Upper lobe of right lung (tissue), 1 donor: ENCODE measurements at regions not wholly inside any gene's neighbourhood (a gene's known extent, or its start where the extent isn't known, plus 50 kb on each side); places are given as distances from the start of the nearest gene placed in this dataset.

Source experiments
- ATAC-seq: fragments of 200-7000 bp; cut with Tn5 transposase; one replicate; pipeline ENCODE4 v1.9.1; 2020; ENCODE audit warnings: mild to moderate bottlenecking, moderate library complexity
- DNase-seq: peaks from one replicate; pipeline ENCODE4 v3.0.0-alpha.2; 2020
- H3K27ac ChIP-seq: fragments of 200-600 bp; one replicate; pipeline ENCODE4 v1.8.0; 2022
- H3K27me3 ChIP-seq: fragments of 200-600 bp; one replicate; pipeline ENCODE4 v1.8.0; 2022; ENCODE audit warnings: mild to moderate bottlenecking
- H3K36me3 ChIP-seq: fragments of 200-600 bp; one replicate; pipeline ENCODE4 v1.8.0; 2022
- H3K4me1 ChIP-seq: fragments of 200-600 bp; one replicate; pipeline ENCODE4 v1.8.0; 2022
- H3K4me3 ChIP-seq: fragments of 200-600 bp; one replicate; pipeline ENCODE4 v1.8.0; 2022; ENCODE audit warnings: mild to moderate bottlenecking
- H3K9me3 ChIP-seq: fragments of 200-600 bp; one replicate; pipeline ENCODE4 v1.8.0; 2022
- CTCF ChIP-seq: fragments of 200-600 bp; IDR thresholded peaks from one replicate; pipeline ENCODE4 v1.8.0; 2022; ENCODE audit warnings: antibody characterized with exemption
- intact Hi-C: fragments of 100-400 bp; cut with DNase I; formaldehyde crosslinking; loops from one replicate; pipeline ENCODE4 v1.11.0; 2022
- donor health status: DM: no; HTN: yes; CAD: no; lungs with severe emphysema.

- no peak overlapping the region for H3K4me3 ChIP-seq
- H3K4me1 ChIP-seq: no peaks in the 10 kb centered on the region
- intact Hi-C loops: no loop called here
- no peak for TF ChIP-seq CTCF
- H3K36me3 ChIP-seq: no peaks in the 10 kb centered on the region
- ATAC-seq: no peak
- H3K9me3 ChIP-seq: no peaks in the 10 kb centered on the region
- H3K27me3 ChIP-seq: no peaks in the 10 kb centered on the region
- DNase-seq: no peak
- no peak overlapping the region for H3K27ac ChIP-seq
These were observed 295.6 kb downstream of the ZBBX start for GRCh38 chr3:167084545-167084944.

DNA sequence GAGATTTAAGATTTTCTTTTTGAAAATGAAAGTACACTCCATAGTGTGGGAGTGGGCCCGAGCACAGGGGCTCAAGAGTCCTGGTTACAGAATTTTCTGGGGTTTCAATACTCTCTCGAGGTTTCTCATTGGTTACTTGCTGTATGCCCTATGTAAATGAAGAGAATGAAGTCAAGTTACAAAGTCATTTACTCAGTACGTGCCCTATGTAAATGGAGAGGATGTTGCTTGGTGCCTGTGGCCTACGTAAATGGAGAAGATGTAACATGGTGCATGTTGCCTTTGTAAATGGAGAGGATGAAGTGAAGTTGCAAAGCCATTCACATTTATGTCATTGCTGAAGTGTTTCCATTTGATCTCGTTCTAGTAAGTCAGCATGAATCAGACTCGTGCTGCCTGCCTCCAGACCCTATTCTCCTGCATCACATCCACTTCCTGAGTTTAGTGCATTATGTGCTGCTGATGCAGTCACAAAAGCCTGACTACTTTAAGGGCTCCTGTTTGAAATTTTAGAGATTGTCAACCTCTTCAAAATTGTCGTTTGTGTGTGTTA is 302.0 kb downstream of the ZBBX start:
- intact Hi-C loops: no loop called here
- TF ChIP-seq CTCF: no peak
- H3K4me3 ChIP-seq: no peak overlapping the region

GRCh38 chr3:167067787-167068161 is 312.3 kb downstream of the ZBBX start:
- no peak overlapping the region for H3K4me3 ChIP-seq
- no peak overlapping the region for H3K27ac ChIP-seq
- intact Hi-C loops: no loop called here
- no peak for TF ChIP-seq CTCF
- ATAC-seq: no peak
- no peaks in the 10 kb centered on the region for H3K36me3 ChIP-seq
- H3K9me3 ChIP-seq: no peaks in the 10 kb centered on the region
- H3K4me1 ChIP-seq: no peaks in the 10 kb centered on the region
- DNase-seq: no peak
- H3K27me3 ChIP-seq: no peaks in the 10 kb centered on the region

More for the DNA sequence above, 302.0 kb downstream of the ZBBX start:
- H3K27ac ChIP-seq: no peak overlapping the region
- no peaks in the 10 kb centered on the region for H3K36me3 ChIP-seq
- H3K27me3 ChIP-seq: no peaks in the 10 kb centered on the region
- H3K9me3 ChIP-seq: no peaks in the 10 kb centered on the region
- no peaks in the 10 kb centered on the region for H3K4me1 ChIP-seq
- ATAC-seq (no peak), DNase-seq (no peak)

DNA sequence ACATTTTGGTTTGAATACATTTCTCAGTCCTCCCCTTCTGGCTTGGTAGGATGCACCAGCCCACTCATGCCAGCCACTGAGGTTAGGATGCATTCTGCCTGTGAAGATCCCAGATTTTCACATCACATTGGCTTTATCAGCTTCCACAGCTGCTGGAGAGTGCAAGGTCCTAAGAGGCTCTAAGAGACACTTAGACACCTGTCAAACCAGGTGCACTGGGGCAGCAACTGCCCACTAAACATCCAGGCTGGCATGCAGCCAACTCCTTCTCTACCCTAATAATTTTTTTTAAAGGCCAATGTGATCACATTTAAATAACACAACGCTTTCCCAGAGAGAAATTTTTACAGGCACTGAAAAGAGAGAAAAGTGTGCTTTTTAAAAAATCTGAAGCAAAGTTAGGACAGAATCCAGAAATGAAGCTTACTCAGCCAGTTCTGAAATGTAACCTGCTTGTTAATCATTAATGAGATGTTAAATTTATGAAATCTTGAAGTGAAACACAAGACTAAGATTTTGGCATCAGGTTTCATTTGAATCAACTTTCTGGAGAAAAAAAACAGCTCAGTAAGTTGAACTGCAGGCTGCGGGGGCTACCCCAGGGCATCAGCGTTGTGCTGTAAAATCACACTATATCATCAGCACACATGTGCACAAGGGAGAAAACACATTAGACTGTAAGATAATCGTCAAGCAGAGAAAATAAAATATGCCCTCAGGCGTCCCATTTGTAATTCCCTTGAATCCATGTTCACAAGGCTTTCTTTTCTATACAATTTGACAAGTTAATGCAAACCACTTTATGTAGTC is 312.9 kb downstream of the ZBBX start:
- no peaks in the 10 kb centered on the region for H3K36me3 ChIP-seq
- peak; percentile 35 for ATAC-seq
- no peak for DNase-seq
- no peaks in the 10 kb centered on the region for H3K27me3 ChIP-seq
- intact Hi-C loops: no loop called here
- TF ChIP-seq CTCF: no peak
- no peaks in the 10 kb centered on the region for H3K4me1 ChIP-seq
- H3K27ac ChIP-seq: no peak overlapping the region
- H3K4me3 ChIP-seq: no peak overlapping the region
- H3K9me3 ChIP-seq: no peaks in the 10 kb centered on the region

DNA sequence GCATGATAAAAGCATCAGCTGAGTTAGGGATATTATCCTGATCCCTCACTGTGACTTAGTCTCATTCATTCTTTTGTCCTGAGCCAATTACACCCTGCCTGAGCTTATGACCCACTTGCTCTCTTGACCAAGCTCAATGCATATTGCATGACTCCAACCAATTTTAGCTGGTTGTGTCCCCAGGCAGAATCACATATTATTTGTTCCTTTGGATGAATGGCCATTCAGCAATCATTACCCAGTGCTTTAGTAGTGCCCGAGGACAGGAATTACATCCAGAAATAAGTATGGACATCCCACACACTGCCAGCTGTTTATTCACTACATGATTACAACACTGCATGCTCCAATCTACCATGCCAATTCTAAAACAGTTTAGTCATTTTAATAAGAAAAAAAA is 322.5 kb downstream of the ZBBX start:
- Histone ChIP-seq H3K9me3 (no peaks in the 10 kb centered on the region), H3K27ac (no peak overlapping the region), H3K27me3 (no peaks in the 10 kb centered on the region), H3K4me1 (no peaks in the 10 kb centered on the region), H3K4me3 (no peak overlapping the region), H3K36me3 (no peaks in the 10 kb centered on the region)
- no peak for ATAC-seq
- no peak for DNase-seq
- intact Hi-C loops: no loop called here
- TF ChIP-seq CTCF: no peak
